Dermis blood vessel endothelial cell (primary cell): ENCODE measurements at regions not wholly inside any gene's neighbourhood (a gene's known extent, or its start where the extent isn't known, plus 50 kb on each side); places are given as distances from the start of the nearest gene placed in this dataset.
A peak's percentile ranks its signal among the peaks of the same experiment; 100 is the strongest.

Experiments used
- DNase-seq: peaks from one replicate; pipeline ENCODE4 v3.0.0; 2010

- no peak for DNase-seq
Observed at GRCh38 chr2:157192445-157193423, 64.8 kb upstream of the GALNT5 start.

- DNase-seq, result no peak
Observed at GRCh38 chr2:157193461-157193860, 64.0 kb upstream of the GALNT5 start.

- DNase-seq, result peak; percentile 79
Observed at GRCh38 chr2:157194097-157194688, 63.3 kb upstream of the GALNT5 start.

GRCh38 chr2:157194844-157195243 lies 62.7 kb upstream of the GALNT5 start:
- no peak for DNase-seq

GRCh38 chr2:157196956-157197355 lies 60.5 kb upstream of the GALNT5 start:
- DNase-seq, result no peak

- no peak for DNase-seq
Observed at GRCh38 chr2:157197848-157198247, 59.7 kb upstream of the GALNT5 start.

- no peak for DNase-seq
Observed at GRCh38 chr2:157203651-157204050, 53.9 kb upstream of the GALNT5 start.

- no peak for DNase-seq
Observed at GRCh38 chr2:157204401-157204800, 53.1 kb upstream of the GALNT5 start.

- DNase-seq, result no peak
Observed at GRCh38 chr2:157206916-157207315, 50.6 kb upstream of the GALNT5 start.
